HCT116 (cell line): ENCODE measurements at regions not wholly inside any gene's neighbourhood (a gene's known extent, or its start where the extent isn't known, plus 50 kb on each side); places are given as distances from the start of the nearest gene placed in this dataset.

Experiments used
- CBX3 ChIP-seq: IDR thresholded peaks from 2 replicates; pipeline ENCODE4 v1.6.1; 2012; ENCODE audit warnings: low read depth
- ELF1 ChIP-seq: IDR thresholded peaks from 2 replicates; pipeline ENCODE4 v1.6.1; 2012; ENCODE audit warnings: low read depth, borderline replicate concordance
- EZH2 ChIP-seq: fragments of 200-600 bp; sonication (generic); IDR thresholded peaks from 2 replicates; pipeline ENCODE4 v1.6.1; 2017; ENCODE audit warnings: antibody characterized with exemption, mixed run types
- EZH2phosphoT487 ChIP-seq: fragments of 200-600 bp; IDR thresholded peaks from 2 replicates; pipeline ENCODE4 v1.6.1; 2018; ENCODE audit warnings: antibody characterized with exemption, borderline replicate concordance
- POLR2A ChIP-seq: IDR thresholded peaks from 2 replicates; pipeline ENCODE4 v1.7.0; 2011; ENCODE audit warnings: borderline replicate concordance; ENCODE audit not compliant: insufficient read depth, insufficient read length; ENCODE audit errors: extremely low read depth
- POLR2AphosphoS5 ChIP-seq: IDR thresholded peaks from 2 replicates; pipeline ENCODE4 v1.6.1; 2011; ENCODE audit warnings: mild to moderate bottlenecking, low read depth, low read length, moderate library complexity
- SIN3A ChIP-seq: IDR thresholded peaks from 2 replicates; pipeline ENCODE4 v1.6.1; 2012; ENCODE audit warnings: low read depth
- SP1 ChIP-seq: IDR thresholded peaks from 2 replicates; pipeline ENCODE4 v1.6.1; 2012; ENCODE audit warnings: low read depth
- YY1 ChIP-seq: IDR thresholded peaks from 2 replicates; pipeline ENCODE4 v1.6.1; 2011; ENCODE audit warnings: low read length, low read depth, moderate library complexity, mild to moderate bottlenecking; ENCODE audit not compliant: insufficient replicate concordance; ENCODE audit errors: extremely low read depth
- TF ChIP-seq, protein P1 (sequence below), 3 experiments: fragments of 200-600 bp in 1 of 3; sonication (generic) in 1 of 3; IDR thresholded peaks in 2 of 3; conservative IDR thresholded peaks in 1 of 3; 2 replicates each; pipeline ENCODE4 v1.5.1; 2012 to 2017; ENCODE audit warnings: low read depth in 2 of 3, low read length in 2 of 3, antibody characterized with exemption in 1 of 3, borderline replicate concordance in 1 of 3, control low read depth in 1 of 3, mild to moderate bottlenecking in 1 of 3, mixed read lengths in 1 of 3, mixed run types in 1 of 3, moderate library complexity in 1 of 3; ENCODE audit not compliant: insufficient read depth in 1 of 3
- TF ChIP-seq, protein P2 (sequence below): IDR thresholded peaks from 2 replicates; pipeline ENCODE4 v1.6.1; 2012

DNA sequence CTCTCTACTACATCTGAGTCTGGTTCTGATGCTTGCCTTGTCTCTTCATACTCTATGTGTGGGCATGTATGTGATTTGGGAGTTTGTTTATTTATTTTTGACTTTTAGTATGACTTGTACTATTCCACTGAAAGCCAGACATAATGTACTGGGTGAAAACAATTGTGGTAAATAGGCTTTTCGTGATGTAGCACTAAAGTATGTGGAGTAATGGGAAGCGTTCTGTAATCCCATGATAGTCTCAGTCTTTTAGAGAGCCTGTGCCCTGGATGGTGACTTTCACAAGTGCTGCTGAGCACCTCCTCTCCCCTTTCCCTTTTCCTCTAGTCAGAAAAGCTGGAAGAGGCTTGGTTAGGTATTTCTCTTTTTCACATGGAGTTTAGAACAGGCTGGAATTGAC is 85.8 kb upstream of the S1PR3 start:
- TF ChIP-seq ELF1: no peak
- TF ChIP-seq, protein P1, sequence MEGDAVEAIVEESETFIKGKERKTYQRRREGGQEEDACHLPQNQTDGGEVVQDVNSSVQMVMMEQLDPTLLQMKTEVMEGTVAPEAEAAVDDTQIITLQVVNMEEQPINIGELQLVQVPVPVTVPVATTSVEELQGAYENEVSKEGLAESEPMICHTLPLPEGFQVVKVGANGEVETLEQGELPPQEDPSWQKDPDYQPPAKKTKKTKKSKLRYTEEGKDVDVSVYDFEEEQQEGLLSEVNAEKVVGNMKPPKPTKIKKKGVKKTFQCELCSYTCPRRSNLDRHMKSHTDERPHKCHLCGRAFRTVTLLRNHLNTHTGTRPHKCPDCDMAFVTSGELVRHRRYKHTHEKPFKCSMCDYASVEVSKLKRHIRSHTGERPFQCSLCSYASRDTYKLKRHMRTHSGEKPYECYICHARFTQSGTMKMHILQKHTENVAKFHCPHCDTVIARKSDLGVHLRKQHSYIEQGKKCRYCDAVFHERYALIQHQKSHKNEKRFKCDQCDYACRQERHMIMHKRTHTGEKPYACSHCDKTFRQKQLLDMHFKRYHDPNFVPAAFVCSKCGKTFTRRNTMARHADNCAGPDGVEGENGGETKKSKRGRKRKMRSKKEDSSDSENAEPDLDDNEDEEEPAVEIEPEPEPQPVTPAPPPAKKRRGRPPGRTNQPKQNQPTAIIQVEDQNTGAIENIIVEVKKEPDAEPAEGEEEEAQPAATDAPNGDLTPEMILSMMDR (IDR thresholded peaks at IDR 0.05 in 2 of 3, conservative IDR thresholded peaks at IDR 0.05 in 1 of 3; ENCODE audit: borderline replicate concordance in 1 of 3, insufficient read depth in 1 of 3, low read depth in 2 of 3, low read length in 2 of 3): no peak
- TF ChIP-seq, protein P2, sequence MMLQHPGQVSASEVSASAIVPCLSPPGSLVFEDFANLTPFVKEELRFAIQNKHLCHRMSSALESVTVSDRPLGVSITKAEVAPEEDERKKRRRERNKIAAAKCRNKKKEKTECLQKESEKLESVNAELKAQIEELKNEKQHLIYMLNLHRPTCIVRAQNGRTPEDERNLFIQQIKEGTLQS: no peak
- TF ChIP-seq POLR2AphosphoS5: no peak
- TF ChIP-seq EZH2phosphoT487: no peak
- no peak for TF ChIP-seq POLR2A
- no peak for TF ChIP-seq SIN3A
- no peak for TF ChIP-seq SP1
- no peak for TF ChIP-seq YY1
- TF ChIP-seq EZH2: no peak
- no peak for TF ChIP-seq CBX3
